Esophagus squamous epithelium (tissue), 5 donors: ENCODE measurements at regions not wholly inside any gene's neighbourhood (a gene's known extent, or its start where the extent isn't known, plus 50 kb on each side); places are given as distances from the start of the nearest gene placed in this dataset.

ENCODE experiments used
- DNase-seq: peaks from one replicate; lab custom pipeline; 2025; lab: John Stamatoyannopoulos, UW
- H3K27ac ChIP-seq, 4 donors: fragments of 200-600 bp; sonication (generic); one replicate each; pipeline ENCODE4 v1.5.1; 2016 to 2019; ENCODE audit warnings: mild to moderate bottlenecking in 1 of 4
- H3K27me3 ChIP-seq, 4 donors: fragments of 200-600 bp; sonication (generic); 1 replicate in 3 of 4; 2 replicates in 1 of 4; pipeline versions ENCODE4 v1.5.1 to v1.6.0; 2017 to 2021; ENCODE audit warnings: antibody characterized with exemption in 1 of 4
- H3K36me3 ChIP-seq, 3 donors: fragments of 200-600 bp; sonication (generic); one replicate each; pipeline ENCODE4 v1.5.1; 2016 to 2019
- H3K4me1 ChIP-seq, 3 donors: fragments of 200-600 bp; sonication (generic); one replicate each; pipeline ENCODE4 v1.5.1; 2017 to 2019
- H3K4me3 ChIP-seq, 4 donors: fragments of 200-600 bp; sonication (generic); 1 replicate in 3 of 4; 2 replicates in 1 of 4; pipeline ENCODE4 v1.5.1; 2016 to 2019; ENCODE audit warnings: mild to moderate bottlenecking in 2 of 4, moderate library complexity in 1 of 4
- H3K9me3 ChIP-seq, 3 donors: fragments of 200-600 bp; sonication (generic); one replicate each; pipeline ENCODE4 v1.5.1; 2016 to 2019
- POLR2A ChIP-seq, 4 donors: fragments of 450-650 bp; IDR thresholded peaks; one replicate each; pipeline ENCODE4 v1.6.1; 2017; ENCODE audit warnings: antibody characterized with exemption in 4 of 4, mild to moderate bottlenecking in 4 of 4, moderate library complexity in 3 of 4
- WGBS, 2 donors: methylation state at CpG; one replicate each; pipeline ENCODE4 v1.1.5; 2018; 5-methylcytosine and 5-hydroxymethylcytosine counted together
- intact Hi-C: fragments of 100-400 bp; cut with DNase I; formaldehyde crosslinking; loops from one replicate; pipeline ENCODE4 v1.15.0; 2022
- TF ChIP-seq, protein P1 (sequence below), 6 experiments: fragments of 450-650 bp in 4 of 6; fragments of 200-600 bp in 2 of 6; sonication (generic) in 2 of 6; IDR thresholded peaks; one replicate each; pipeline ENCODE4 v1.5.1; 2016 to 2019; ENCODE audit warnings: antibody characterized with exemption in 6 of 6, mild to moderate bottlenecking in 4 of 6, moderate library complexity in 4 of 6
- donor health status: DM: yes; HTN: yes; CAD: no.

DNA sequence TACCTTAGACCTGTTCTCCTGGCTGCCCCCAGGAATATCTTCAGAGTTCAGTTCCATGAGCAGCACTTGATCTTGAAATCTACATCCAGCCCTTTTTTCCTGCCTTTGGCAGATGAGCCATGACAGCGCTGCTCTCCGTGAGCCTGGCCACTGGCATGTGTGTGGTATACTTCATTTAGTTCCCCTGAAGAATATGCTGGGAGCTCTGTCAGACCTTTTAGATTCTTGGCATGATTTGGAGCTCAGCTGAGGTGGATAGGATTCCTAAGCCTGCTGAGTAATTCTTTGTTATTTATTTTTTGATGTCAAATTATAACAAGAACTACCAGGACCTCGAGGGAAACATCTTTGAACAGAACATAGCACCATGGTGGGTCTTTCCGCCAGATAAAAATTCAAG is 121.7 kb downstream of the EDEM1 start:
- no peak overlapping the region for H3K27ac ChIP-seq
- H3K4me1 ChIP-seq, result no peaks in the 10 kb centered on the region
- no peak for DNase-seq
- H3K27me3 ChIP-seq, result no peaks in the 10 kb centered on the region
- no peak for TF ChIP-seq POLR2A (IDR thresholded peaks at IDR 0.05)
- TF ChIP-seq, protein P1, sequence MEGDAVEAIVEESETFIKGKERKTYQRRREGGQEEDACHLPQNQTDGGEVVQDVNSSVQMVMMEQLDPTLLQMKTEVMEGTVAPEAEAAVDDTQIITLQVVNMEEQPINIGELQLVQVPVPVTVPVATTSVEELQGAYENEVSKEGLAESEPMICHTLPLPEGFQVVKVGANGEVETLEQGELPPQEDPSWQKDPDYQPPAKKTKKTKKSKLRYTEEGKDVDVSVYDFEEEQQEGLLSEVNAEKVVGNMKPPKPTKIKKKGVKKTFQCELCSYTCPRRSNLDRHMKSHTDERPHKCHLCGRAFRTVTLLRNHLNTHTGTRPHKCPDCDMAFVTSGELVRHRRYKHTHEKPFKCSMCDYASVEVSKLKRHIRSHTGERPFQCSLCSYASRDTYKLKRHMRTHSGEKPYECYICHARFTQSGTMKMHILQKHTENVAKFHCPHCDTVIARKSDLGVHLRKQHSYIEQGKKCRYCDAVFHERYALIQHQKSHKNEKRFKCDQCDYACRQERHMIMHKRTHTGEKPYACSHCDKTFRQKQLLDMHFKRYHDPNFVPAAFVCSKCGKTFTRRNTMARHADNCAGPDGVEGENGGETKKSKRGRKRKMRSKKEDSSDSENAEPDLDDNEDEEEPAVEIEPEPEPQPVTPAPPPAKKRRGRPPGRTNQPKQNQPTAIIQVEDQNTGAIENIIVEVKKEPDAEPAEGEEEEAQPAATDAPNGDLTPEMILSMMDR (IDR thresholded peaks at IDR 0.05), result no peak
- intact Hi-C loops, result no loop called here
- no peaks in the 10 kb centered on the region for H3K9me3 ChIP-seq
- H3K36me3 ChIP-seq, result no peaks in the 10 kb centered on the region
- 55 to 76% methylated on average over 2 to 4 of the region's 4 CpGs for WGBS, 2 donors
- no peak overlapping the region for H3K4me3 ChIP-seq

- WGBS, 2 donors, result 49 to 64% methylated on average over 3 of the region's 3 CpGs
- Histone ChIP-seq H3K27ac (no peak overlapping the region), H3K9me3 (no peaks in the 10 kb centered on the region), H3K4me1 (no peaks in the 10 kb centered on the region), H3K27me3 (no peaks in the 10 kb centered on the region), H3K36me3 (no peaks in the 10 kb centered on the region), H3K4me3 (no peak overlapping the region)
- intact Hi-C loops, result no loop called here
- TF ChIP-seq, protein P1 (IDR thresholded peaks at IDR 0.05), result no peak
- TF ChIP-seq POLR2A (IDR thresholded peaks at IDR 0.05), result no peak
- DNase-seq, result no peak
Observed at GRCh38 chr3:5309602-5310001, 122.1 kb downstream of the EDEM1 start.

DNA sequence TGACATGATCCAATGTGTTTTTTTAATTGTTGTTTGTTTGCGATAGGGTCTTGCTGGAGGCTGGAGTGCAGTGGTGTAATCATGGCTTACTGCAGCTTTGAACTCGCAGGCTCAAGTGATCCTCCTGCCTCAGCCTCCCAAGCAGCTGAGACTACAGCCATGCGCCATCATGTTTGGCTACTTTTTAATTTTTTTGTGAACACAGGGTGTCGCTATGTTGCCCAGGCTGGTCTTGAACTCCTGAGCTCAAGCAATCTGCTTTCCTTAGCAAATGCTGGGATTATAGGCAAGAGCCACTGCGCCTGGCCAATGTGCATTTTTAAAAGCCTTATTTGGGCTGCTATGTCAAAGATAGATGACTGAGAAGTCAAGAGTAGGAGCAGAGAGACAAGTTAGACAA is 123.0 kb downstream of the EDEM1 start:
- H3K36me3 ChIP-seq, result no peaks in the 10 kb centered on the region
- no peaks in the 10 kb centered on the region for H3K4me1 ChIP-seq
- no peak overlapping the region for H3K4me3 ChIP-seq
- TF ChIP-seq, protein P1 (IDR thresholded peaks at IDR 0.05), result no peak
- TF ChIP-seq POLR2A (IDR thresholded peaks at IDR 0.05), result no peak
- WGBS, 2 donors, result 93 to 99% methylated on average over 4 to 5 of the region's 5 CpGs
- DNase-seq, result no peak
- H3K27ac ChIP-seq, result no peak overlapping the region
- H3K27me3 ChIP-seq, result no peaks in the 10 kb centered on the region
- H3K9me3 ChIP-seq, result no peaks in the 10 kb centered on the region
- intact Hi-C loops, result no loop called here

GRCh38 chr3:5312290-5312689 is 124.8 kb downstream of the EDEM1 start:
- DNase-seq, result no peak

DNA sequence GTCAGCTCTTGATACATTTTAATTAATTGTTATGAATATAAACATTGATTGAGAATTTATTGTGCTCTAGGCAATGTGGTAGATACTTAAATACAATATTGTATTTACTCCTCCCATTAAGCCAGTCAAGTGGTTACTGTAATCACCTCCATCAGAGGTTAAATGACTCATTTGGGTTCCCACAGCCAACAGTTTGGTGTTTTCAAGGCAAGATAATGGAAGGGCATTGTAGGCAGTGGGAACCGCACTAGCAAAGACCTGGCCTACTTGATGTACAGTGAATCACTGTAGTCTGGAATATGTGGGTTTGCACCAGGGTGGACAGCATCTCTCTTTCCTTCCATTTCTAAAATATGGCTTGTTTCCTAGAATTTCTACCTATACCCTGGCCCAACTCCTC is 127.4 kb downstream of the EDEM1 start:
- Histone ChIP-seq H3K4me3 (no peak overlapping the region), H3K9me3 (no peaks in the 10 kb centered on the region), H3K36me3 (no peaks in the 10 kb centered on the region), H3K4me1 (no peaks in the 10 kb centered on the region), H3K27ac (no peak overlapping the region), H3K27me3 (no peaks in the 10 kb centered on the region)
- 91 to 100% methylated on average over 1 of the region's 1 CpG for WGBS, 2 donors
- TF ChIP-seq, protein P1 (IDR thresholded peaks at IDR 0.05), result no peak
- no peak for TF ChIP-seq POLR2A (IDR thresholded peaks at IDR 0.05)
- DNase-seq, result no peak
- intact Hi-C loops, result no loop called here

More at GRCh38 chr3:5312290-5312689, 124.8 kb downstream of the EDEM1 start:
- intact Hi-C loops, result no loop called here
- H3K27ac ChIP-seq, result no peak overlapping the region
- no peaks in the 10 kb centered on the region for H3K27me3 ChIP-seq
- H3K9me3 ChIP-seq, result no peaks in the 10 kb centered on the region
- H3K36me3 ChIP-seq, result no peaks in the 10 kb centered on the region
- no peak overlapping the region for H3K4me3 ChIP-seq
- no peak for TF ChIP-seq POLR2A (IDR thresholded peaks at IDR 0.05)
- TF ChIP-seq, protein P1 (IDR thresholded peaks at IDR 0.05), result no peak
- H3K4me1 ChIP-seq, result no peaks in the 10 kb centered on the region
- WGBS, 2 donors, result 68 to 71% methylated on average over 3 of the region's 3 CpGs
